Keratinocyte (primary cell): ENCODE measurements at regions not wholly inside any gene's neighbourhood (a gene's known extent, or its start where the extent isn't known, plus 50 kb on each side); places are given as distances from the start of the nearest gene placed in this dataset.

Experiments
- CTCF ChIP-seq, 3 experiments: IDR thresholded peaks in 1 of 3; conservative IDR thresholded peaks in 1 of 3; optimal IDR thresholded peaks in 1 of 3; 2 replicates in 2 of 3; 3 replicates in 1 of 3; pipeline versions ENCODE3 to v1.5.1; 2011; ENCODE audit warnings: low read length in 3 of 3, mild to moderate bottlenecking in 3 of 3, moderate library complexity in 2 of 3, control low read depth in 1 of 3, inconsistent platforms in 1 of 3; ENCODE audit not compliant: insufficient read depth in 2 of 3; ENCODE audit errors: extremely low read depth in 1 of 3
- EZH2 ChIP-seq: IDR thresholded peaks from one replicate; pipeline ENCODE4 v1.6.1; 2012; ENCODE audit warnings: inconsistent platforms, mild to moderate bottlenecking, low read length, moderate library complexity

GRCh38 chr18:57205641-57206040 lies 58.8 kb downstream of the BOD1L2 start:
- no peak for TF ChIP-seq CTCF (optimal IDR thresholded peaks at IDR 0.05 in 1 of 3, IDR thresholded peaks at IDR 0.05 in 1 of 3, conservative IDR thresholded peaks at IDR 0.05 in 1 of 3; ENCODE audit: extremely low read depth in 1 of 3, insufficient read depth in 2 of 3, low read length in 3 of 3)
- no peak for TF ChIP-seq EZH2
